ENCODE measurements at regions not wholly inside any gene's neighbourhood (a gene's known extent, or its start where the extent isn't known, plus 50 kb on each side); places are given as distances from the start of the nearest gene placed in this dataset.

- no peak for FAIRE-seq
- intact Hi-C loops (cut with DNase I): no loop called here
- 35 to 38% methylated on average over 5 of the region's 5 CpGs for WGBS, 2 donors
- no peak for DNase-seq
- no peaks in the 10 kb centered on the region for H3K9me3 ChIP-seq
- TF ChIP-seq, protein P1, sequence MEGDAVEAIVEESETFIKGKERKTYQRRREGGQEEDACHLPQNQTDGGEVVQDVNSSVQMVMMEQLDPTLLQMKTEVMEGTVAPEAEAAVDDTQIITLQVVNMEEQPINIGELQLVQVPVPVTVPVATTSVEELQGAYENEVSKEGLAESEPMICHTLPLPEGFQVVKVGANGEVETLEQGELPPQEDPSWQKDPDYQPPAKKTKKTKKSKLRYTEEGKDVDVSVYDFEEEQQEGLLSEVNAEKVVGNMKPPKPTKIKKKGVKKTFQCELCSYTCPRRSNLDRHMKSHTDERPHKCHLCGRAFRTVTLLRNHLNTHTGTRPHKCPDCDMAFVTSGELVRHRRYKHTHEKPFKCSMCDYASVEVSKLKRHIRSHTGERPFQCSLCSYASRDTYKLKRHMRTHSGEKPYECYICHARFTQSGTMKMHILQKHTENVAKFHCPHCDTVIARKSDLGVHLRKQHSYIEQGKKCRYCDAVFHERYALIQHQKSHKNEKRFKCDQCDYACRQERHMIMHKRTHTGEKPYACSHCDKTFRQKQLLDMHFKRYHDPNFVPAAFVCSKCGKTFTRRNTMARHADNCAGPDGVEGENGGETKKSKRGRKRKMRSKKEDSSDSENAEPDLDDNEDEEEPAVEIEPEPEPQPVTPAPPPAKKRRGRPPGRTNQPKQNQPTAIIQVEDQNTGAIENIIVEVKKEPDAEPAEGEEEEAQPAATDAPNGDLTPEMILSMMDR (IDR thresholded peaks at IDR 0.05): no peak
- no peak overlapping the region for H3K4me3 ChIP-seq
- no peaks in the 10 kb centered on the region for H3K4me1 ChIP-seq
- no peaks in the 10 kb centered on the region for H3K36me3 ChIP-seq
- no peaks in the 10 kb centered on the region for H3K27me3 ChIP-seq
- no peak overlapping the region for H3K27ac ChIP-seq
- ATAC-seq: no peak
These were observed 427.7 kb downstream of the MED10 start for GRCh38 chr5:5950658-5951057.

GRCh38 chr5:5941486-5941885, 436.9 kb downstream of the MED10 start:
- Histone ChIP-seq H3K36me3 (no peaks in the 10 kb centered on the region), H3K4me1 (no peaks in the 10 kb centered on the region), H3K27ac (no peak overlapping the region), H3K9me3 (no peaks in the 10 kb centered on the region), H3K4me3 (no peak overlapping the region), H3K27me3 (no peaks in the 10 kb centered on the region)
- DNase-seq (no peak), ATAC-seq (no peak), FAIRE-seq (no peak)
- TF ChIP-seq, protein P1 (IDR thresholded peaks at IDR 0.05): no peak
- intact Hi-C loops (cut with DNase I): no loop called here
- WGBS, 2 donors: 56 to 75% methylated on average over 5 of the region's 5 CpGs

GRCh38 chr5:5939759-5940370, 438.5 kb downstream of the MED10 start:
- FAIRE-seq (no peak), DNase-seq (no peak), ATAC-seq (no peak)
- Histone ChIP-seq H3K9me3 (no peaks in the 10 kb centered on the region), H3K4me3 (no peak overlapping the region), H3K4me1 (no peaks in the 10 kb centered on the region), H3K27me3 (no peaks in the 10 kb centered on the region), H3K27ac (no peak overlapping the region), H3K36me3 (no peaks in the 10 kb centered on the region)
- 54 to 69% methylated on average over 5 of the region's 5 CpGs for WGBS, 2 donors
- intact Hi-C loops (cut with DNase I): no loop called here
- TF ChIP-seq, protein P1 (IDR thresholded peaks at IDR 0.05): no peak

DNA sequence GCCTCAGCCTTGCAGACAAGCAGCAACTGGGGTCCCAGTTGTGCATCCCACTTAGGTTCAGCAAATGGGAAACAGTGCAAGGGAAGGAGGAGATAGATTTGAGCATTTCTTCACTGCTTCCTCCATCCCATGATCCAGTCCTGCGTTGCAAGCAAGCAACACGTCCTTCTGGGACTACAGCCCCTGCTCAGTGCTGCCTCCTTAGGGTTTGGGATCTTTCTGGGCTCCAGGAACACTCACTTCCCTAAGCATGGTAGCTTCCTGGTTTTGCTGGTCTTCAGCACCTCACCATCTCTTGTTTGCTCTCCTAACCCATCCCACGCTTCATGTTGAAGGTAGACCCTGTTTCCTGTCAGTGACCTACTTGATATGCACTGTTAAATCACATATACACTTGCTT, 444.7 kb downstream of the MED10 start:
- FAIRE-seq: no peak
- Histone ChIP-seq H3K27ac (no peak overlapping the region), H3K4me1 (no peaks in the 10 kb centered on the region), H3K27me3 (no peaks in the 10 kb centered on the region), H3K4me3 (no peak overlapping the region), H3K9me3 (no peaks in the 10 kb centered on the region), H3K36me3 (no peaks in the 10 kb centered on the region)
- DNase-seq: no peak
- 32 to 38% methylated on average over 3 of the region's 3 CpGs for WGBS, 2 donors
- no peak for ATAC-seq
- TF ChIP-seq, protein P1 (IDR thresholded peaks at IDR 0.05): no peak
- intact Hi-C loops (cut with DNase I): no loop called here

GRCh38 chr5:5932824-5933223, 445.5 kb downstream of the MED10 start:
- Histone ChIP-seq H3K27me3 (no peaks in the 10 kb centered on the region), H3K4me1 (no peaks in the 10 kb centered on the region), H3K27ac (no peak overlapping the region), H3K36me3 (no peaks in the 10 kb centered on the region), H3K4me3 (no peak overlapping the region), H3K9me3 (no peaks in the 10 kb centered on the region)
- TF ChIP-seq, protein P1 (IDR thresholded peaks at IDR 0.05): no peak
- no peak for ATAC-seq
- intact Hi-C loops (cut with DNase I): no loop called here
- FAIRE-seq: no peak
- DNase-seq: no peak
- WGBS, 2 donors: 53 to 70% methylated on average over 5 of the region's 5 CpGs
